Keratinocyte (primary cell): ENCODE measurements at regions not wholly inside any gene's neighbourhood (a gene's known extent, or its start where the extent isn't known, plus 50 kb on each side); places are given as distances from the start of the nearest gene placed in this dataset.

ENCODE experiments used
- DNase-seq: peaks from one replicate; pipeline ENCODE4 v3.0.0-alpha.2; 2011; ENCODE audit warnings: low read depth, missing footprints, low spot score
- FAIRE-seq: peaks from 2 replicates; lab custom pipeline; 2011; peaks lifted over from hg19 to GRCh38; lab: Jason Lieb, UNC
- H2AFZ ChIP-seq: 2 replicates; pipeline ENCODE4 v1.6.0; 2012; ENCODE audit warnings: low read length, control low read depth, inconsistent platforms; ENCODE audit not compliant: control insufficient read depth
- H3K27ac ChIP-seq: 2 replicates; pipeline ENCODE4 v1.5.1; 2011; ENCODE audit warnings: low read length; ENCODE audit not compliant: control insufficient read depth, insufficient read depth
- H3K27me3 ChIP-seq: 3 replicates; pipeline ENCODE4 v1.6.0; 2011; ENCODE audit warnings: low read length; ENCODE audit not compliant: control insufficient read depth, insufficient read depth; ENCODE audit errors: extremely low read depth
- H3K36me3 ChIP-seq, 2 experiments: 2 replicates in 1 of 2; 3 replicates in 1 of 2; pipeline ENCODE4 v1.5.1; 2011; ENCODE audit warnings: low read length in 2 of 2, mild to moderate bottlenecking in 1 of 2; ENCODE audit not compliant: control insufficient read depth in 2 of 2, insufficient read depth in 2 of 2; ENCODE audit errors: extremely low read depth in 1 of 2
- H3K4me1 ChIP-seq: 3 replicates; pipeline ENCODE4 v1.5.1; 2011; ENCODE audit warnings: low read length; ENCODE audit not compliant: control insufficient read depth, insufficient read depth; ENCODE audit errors: extremely low read depth
- H3K4me2 ChIP-seq: 3 replicates; pipeline ENCODE4 v1.6.0; 2011; ENCODE audit warnings: low read depth, low read length; ENCODE audit not compliant: control insufficient read depth, insufficient read depth; ENCODE audit errors: extremely low read depth
- H3K4me3 ChIP-seq, 3 experiments: fragments of 200-600 bp in 1 of 3; sonication (generic) in 1 of 3; 2 replicates in 2 of 3; 3 replicates in 1 of 3; pipeline ENCODE4 v1.5.1; 2011 to 2016; ENCODE audit warnings: low read length in 3 of 3, mild to moderate bottlenecking in 3 of 3, control low read depth in 2 of 3, inconsistent platforms in 1 of 3, low read depth in 1 of 3, mixed read lengths in 1 of 3, mixed run types in 1 of 3, moderate library complexity in 1 of 3; ENCODE audit not compliant: control insufficient read depth in 2 of 3, insufficient read depth in 2 of 3; ENCODE audit errors: extremely low read depth in 1 of 3
- H3K79me2 ChIP-seq: 2 replicates; pipeline ENCODE4 v1.6.0; 2012; ENCODE audit warnings: low read length; ENCODE audit not compliant: control insufficient read depth, insufficient read depth
- H3K9ac ChIP-seq: 3 replicates; pipeline ENCODE4 v1.6.0; 2011; ENCODE audit warnings: low read length; ENCODE audit not compliant: control insufficient read depth, insufficient read depth; ENCODE audit errors: extremely low read depth
- H3K9me1 ChIP-seq: 3 replicates; pipeline ENCODE4 v1.6.0; 2011; ENCODE audit warnings: low read length; ENCODE audit not compliant: control insufficient read depth, insufficient read depth; ENCODE audit errors: extremely low read depth
- H3K9me3 ChIP-seq: 2 replicates; pipeline ENCODE4 v1.5.1; 2012; ENCODE audit warnings: low read depth, low read length; ENCODE audit not compliant: control insufficient read depth
- H4K20me1 ChIP-seq: 3 replicates; pipeline ENCODE4 v1.6.0; 2011; ENCODE audit warnings: low read length; ENCODE audit not compliant: control insufficient read depth, insufficient read depth; ENCODE audit errors: extremely low read depth
- EZH2 ChIP-seq: IDR thresholded peaks from one replicate; pipeline ENCODE4 v1.6.1; 2012; ENCODE audit warnings: inconsistent platforms, mild to moderate bottlenecking, low read length, moderate library complexity
- dilution Hi-C: fragments of 300-500 bp; cut with MboI; formaldehyde crosslinking; loops from one replicate; pipeline ENCODE4 v1.7.0; 2020; ENCODE audit warnings: low sequenced_read_pairs; ENCODE audit not compliant: extremely low pct_ligation_motif_present
- TF ChIP-seq, protein P1 (sequence below), 3 experiments: IDR thresholded peaks in 1 of 3; conservative IDR thresholded peaks in 1 of 3; optimal IDR thresholded peaks in 1 of 3; 2 replicates in 2 of 3; 3 replicates in 1 of 3; pipeline versions ENCODE3 to v1.5.1; 2011; ENCODE audit warnings: low read length in 3 of 3, mild to moderate bottlenecking in 3 of 3, moderate library complexity in 2 of 3, control low read depth in 1 of 3, inconsistent platforms in 1 of 3; ENCODE audit not compliant: insufficient read depth in 2 of 3; ENCODE audit errors: extremely low read depth in 1 of 3

GRCh38 chr7:139131-139530 lies 53.2 kb upstream of the FAM20C start:
- Histone ChIP-seq H3K27ac (no peak overlapping the region), H3K79me2 (no peaks in the 10 kb centered on the region), H3K4me3 (no peak overlapping the region), H3K9ac (no peak overlapping the region), H3K4me2 (no peak overlapping the region), H3K9me3 (no peaks in the 10 kb centered on the region), H3K9me1 (no peaks in the 10 kb centered on the region), H3K36me3 (no peaks in the 10 kb centered on the region), H2AFZ (no peak overlapping the region), H4K20me1 (no peaks in the 10 kb centered on the region), H3K4me1 (no peaks in the 10 kb centered on the region), H3K27me3 (peaks cover 7% of the 10 kb centered on the region)
- FAIRE-seq (no peak), DNase-seq (no peak)
- TF ChIP-seq, protein P1, sequence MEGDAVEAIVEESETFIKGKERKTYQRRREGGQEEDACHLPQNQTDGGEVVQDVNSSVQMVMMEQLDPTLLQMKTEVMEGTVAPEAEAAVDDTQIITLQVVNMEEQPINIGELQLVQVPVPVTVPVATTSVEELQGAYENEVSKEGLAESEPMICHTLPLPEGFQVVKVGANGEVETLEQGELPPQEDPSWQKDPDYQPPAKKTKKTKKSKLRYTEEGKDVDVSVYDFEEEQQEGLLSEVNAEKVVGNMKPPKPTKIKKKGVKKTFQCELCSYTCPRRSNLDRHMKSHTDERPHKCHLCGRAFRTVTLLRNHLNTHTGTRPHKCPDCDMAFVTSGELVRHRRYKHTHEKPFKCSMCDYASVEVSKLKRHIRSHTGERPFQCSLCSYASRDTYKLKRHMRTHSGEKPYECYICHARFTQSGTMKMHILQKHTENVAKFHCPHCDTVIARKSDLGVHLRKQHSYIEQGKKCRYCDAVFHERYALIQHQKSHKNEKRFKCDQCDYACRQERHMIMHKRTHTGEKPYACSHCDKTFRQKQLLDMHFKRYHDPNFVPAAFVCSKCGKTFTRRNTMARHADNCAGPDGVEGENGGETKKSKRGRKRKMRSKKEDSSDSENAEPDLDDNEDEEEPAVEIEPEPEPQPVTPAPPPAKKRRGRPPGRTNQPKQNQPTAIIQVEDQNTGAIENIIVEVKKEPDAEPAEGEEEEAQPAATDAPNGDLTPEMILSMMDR (optimal IDR thresholded peaks at IDR 0.05 in 1 of 3, IDR thresholded peaks at IDR 0.05 in 1 of 3, conservative IDR thresholded peaks at IDR 0.05 in 1 of 3; ENCODE audit: extremely low read depth in 1 of 3, insufficient read depth in 2 of 3, low read length in 3 of 3) = no peak
- TF ChIP-seq EZH2 = no peak
- dilution Hi-C loops = no loop called here

DNA sequence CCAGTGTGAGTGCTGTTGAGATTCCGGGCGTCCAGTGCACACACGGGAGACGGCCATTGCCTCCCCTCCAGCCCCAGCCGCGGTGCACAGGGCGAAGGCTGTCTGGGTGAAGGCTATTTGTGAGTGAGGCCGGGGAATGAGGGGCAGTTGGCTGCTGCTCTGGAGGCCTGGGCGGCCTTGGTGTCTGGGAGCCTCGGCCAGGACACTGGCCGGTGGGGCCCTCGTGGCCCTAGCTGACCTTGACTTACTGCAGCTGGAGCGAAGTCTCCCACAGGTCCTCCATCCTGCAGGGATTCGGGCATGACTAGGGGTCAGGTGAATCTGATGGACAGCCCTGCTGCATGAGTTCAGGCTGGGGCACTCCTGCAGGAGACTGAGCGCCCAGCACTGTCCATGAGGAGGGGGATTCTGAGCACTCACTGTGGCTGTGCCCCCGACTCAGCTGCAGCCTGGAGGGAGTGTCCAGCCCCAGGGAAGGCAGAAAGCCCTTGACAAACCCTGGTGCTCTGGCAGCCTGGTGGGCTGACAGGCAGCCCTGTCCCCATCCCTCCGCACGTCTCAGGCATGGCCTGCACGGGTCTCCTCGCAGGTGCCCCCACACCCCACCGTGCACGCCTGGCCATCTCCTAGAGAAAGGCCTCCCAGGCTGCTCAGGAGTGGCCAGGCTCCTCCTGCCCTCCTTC lies 52.7 kb upstream of the FAM20C start:
- no peak for FAIRE-seq

More for the DNA sequence above, 52.7 kb upstream of the FAM20C start:
- H4K20me1 ChIP-seq = no peaks in the 10 kb centered on the region
- no peak overlapping the region for H3K4me2 ChIP-seq
- no peak overlapping the region for H2AFZ ChIP-seq
- no peak for DNase-seq
- no peaks in the 10 kb centered on the region for H3K79me2 ChIP-seq
- dilution Hi-C loops = no loop called here
- H3K9me3 ChIP-seq = no peaks in the 10 kb centered on the region
- no peaks in the 10 kb centered on the region for H3K36me3 ChIP-seq
- H3K9ac ChIP-seq = no peak overlapping the region
- H3K4me3 ChIP-seq = no peak overlapping the region
- no peak for TF ChIP-seq EZH2
- TF ChIP-seq, protein P1 (optimal IDR thresholded peaks at IDR 0.05 in 1 of 3, IDR thresholded peaks at IDR 0.05 in 1 of 3, conservative IDR thresholded peaks at IDR 0.05 in 1 of 3; ENCODE audit: extremely low read depth in 1 of 3, insufficient read depth in 2 of 3, low read length in 3 of 3) = no peak
- H3K9me1 ChIP-seq = no peaks in the 10 kb centered on the region
- H3K4me1 ChIP-seq = no peaks in the 10 kb centered on the region
- peaks cover 7% of the 10 kb centered on the region for H3K27me3 ChIP-seq
- H3K27ac ChIP-seq = no peak overlapping the region
